C4-2B (cell line): ENCODE measurements at regions not wholly inside any gene's neighbourhood (a gene's known extent, or its start where the extent isn't known, plus 50 kb on each side); places are given as distances from the start of the nearest gene placed in this dataset.

Source experiments
- H3K27ac ChIP-seq: fragments of 450-650 bp; 2 replicates; pipeline ENCODE4 v1.5.1; 2017
- CTCF ChIP-seq: fragments of 450-650 bp; conservative IDR thresholded peaks from 2 replicates; pipeline ENCODE4 v1.5.1; 2017; ENCODE audit warnings: mild to moderate bottlenecking
- ZFX ChIP-seq: fragments of 450-650 bp; IDR thresholded peaks from 2 replicates; pipeline ENCODE4 v1.6.1; 2017

- TF ChIP-seq CTCF: no peak
- TF ChIP-seq ZFX: no peak
These were observed 52.8 kb upstream of the TRABD2B start for GRCh38 chr1:48049823-48050535.

GRCh38 chr1:48048980-48049379, 51.8 kb upstream of the TRABD2B start:
- H3K27ac ChIP-seq: no peak overlapping the region
- TF ChIP-seq CTCF: no peak
- no peak for TF ChIP-seq ZFX

More at GRCh38 chr1:48049823-48050535, 52.8 kb upstream of the TRABD2B start:
- no peak overlapping the region for H3K27ac ChIP-seq

- TF ChIP-seq CTCF (no peak), ZFX (no peak)
- H3K27ac ChIP-seq: no peak overlapping the region
These were observed 50.9 kb upstream of the TRABD2B start for GRCh38 chr1:48048064-48048463.

GRCh38 chr1:48047116-48047515, 49.9 kb upstream of the TRABD2B start:
- TF ChIP-seq CTCF: no peak
- TF ChIP-seq ZFX: no peak
- H3K27ac ChIP-seq: no peak overlapping the region
